ENCODE measurements at regions not wholly inside any gene's neighbourhood (a gene's known extent, or its start where the extent isn't known, plus 50 kb on each side); places are given as distances from the start of the nearest gene placed in this dataset.
"Not testable (repeated sequence)": the region's sequence is repeated elsewhere in the genome, so short reads cannot be mapped to it uniquely, and the experiment has no call there.

- not testable (repeated sequence) for DNase-seq (ENCODE audit: extremely low spot score, unreplicated experiment); H3K27ac Mint-ChIP-seq
- TF ChIP-seq, protein P1, sequence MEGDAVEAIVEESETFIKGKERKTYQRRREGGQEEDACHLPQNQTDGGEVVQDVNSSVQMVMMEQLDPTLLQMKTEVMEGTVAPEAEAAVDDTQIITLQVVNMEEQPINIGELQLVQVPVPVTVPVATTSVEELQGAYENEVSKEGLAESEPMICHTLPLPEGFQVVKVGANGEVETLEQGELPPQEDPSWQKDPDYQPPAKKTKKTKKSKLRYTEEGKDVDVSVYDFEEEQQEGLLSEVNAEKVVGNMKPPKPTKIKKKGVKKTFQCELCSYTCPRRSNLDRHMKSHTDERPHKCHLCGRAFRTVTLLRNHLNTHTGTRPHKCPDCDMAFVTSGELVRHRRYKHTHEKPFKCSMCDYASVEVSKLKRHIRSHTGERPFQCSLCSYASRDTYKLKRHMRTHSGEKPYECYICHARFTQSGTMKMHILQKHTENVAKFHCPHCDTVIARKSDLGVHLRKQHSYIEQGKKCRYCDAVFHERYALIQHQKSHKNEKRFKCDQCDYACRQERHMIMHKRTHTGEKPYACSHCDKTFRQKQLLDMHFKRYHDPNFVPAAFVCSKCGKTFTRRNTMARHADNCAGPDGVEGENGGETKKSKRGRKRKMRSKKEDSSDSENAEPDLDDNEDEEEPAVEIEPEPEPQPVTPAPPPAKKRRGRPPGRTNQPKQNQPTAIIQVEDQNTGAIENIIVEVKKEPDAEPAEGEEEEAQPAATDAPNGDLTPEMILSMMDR (conservative IDR thresholded peaks at IDR 0.05), result peak; percentile 65
These were observed 219.5 kb upstream of the NOTCH2NLA start for GRCh38 chr1:146448212-146448876.

GRCh38 chr1:146443871-146444222 is 215.0 kb upstream of the NOTCH2NLA start:
- not testable (repeated sequence) for H3K9me3 Mint-ChIP-seq; H3K4me1 Mint-ChIP-seq (ENCODE audit: unreplicated experiment); H3K27ac Mint-ChIP-seq; DNase-seq (ENCODE audit: extremely low spot score, unreplicated experiment); H3K36me3 Mint-ChIP-seq; H3K27me3 Mint-ChIP-seq
- H3K4me3 Mint-ChIP-seq, result peak overlapping the region; percentile 64

More at GRCh38 chr1:146448212-146448876, 219.5 kb upstream of the NOTCH2NLA start:
- H3K4me1 Mint-ChIP-seq (ENCODE audit: unreplicated experiment); H3K36me3 Mint-ChIP-seq; H3K4me3 Mint-ChIP-seq; H3K27me3 Mint-ChIP-seq; H3K9me3 Mint-ChIP-seq: not testable (repeated sequence)

DNA sequence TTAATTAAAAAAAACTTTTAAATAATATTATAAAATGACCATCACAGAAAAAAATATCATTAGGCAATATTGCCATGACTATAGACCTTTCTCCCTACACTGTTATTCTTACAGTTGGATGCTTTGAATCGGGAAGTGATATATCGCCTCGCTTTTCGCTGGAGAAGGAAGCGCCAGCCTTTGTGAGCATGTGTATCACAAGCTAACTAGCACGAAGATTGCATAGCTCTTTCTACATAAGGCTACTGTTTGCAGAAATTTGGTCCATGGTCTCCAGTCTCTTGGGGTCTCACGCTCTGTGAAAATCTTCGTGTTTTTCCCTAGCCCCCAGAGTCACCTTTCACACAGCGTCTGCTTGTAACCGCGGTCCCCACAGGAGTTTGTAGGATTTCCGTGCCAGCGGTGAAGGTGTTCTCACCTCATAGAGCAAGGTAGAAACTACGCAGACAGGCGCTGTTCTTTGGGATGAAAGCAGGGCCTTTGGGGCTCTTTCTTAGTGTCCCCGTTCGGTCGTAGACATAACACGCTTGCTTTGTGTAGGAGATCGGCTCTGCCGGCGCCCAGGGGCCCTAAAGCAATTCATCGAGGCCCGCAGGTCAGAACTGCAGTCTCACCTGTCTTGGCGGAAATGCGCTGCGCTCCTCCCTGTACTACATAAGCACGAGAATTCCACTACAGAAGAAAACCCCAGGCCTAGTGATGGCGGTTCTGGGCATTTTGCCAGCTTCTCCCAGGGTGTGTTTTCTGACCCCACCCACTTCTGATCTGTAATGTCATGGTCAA is 214.5 kb upstream of the NOTCH2NLA start:
- not testable (repeated sequence) for H3K27me3 Mint-ChIP-seq; H3K4me3 Mint-ChIP-seq; DNase-seq (ENCODE audit: extremely low spot score, unreplicated experiment); H3K9me3 Mint-ChIP-seq; H3K4me1 Mint-ChIP-seq (ENCODE audit: unreplicated experiment); H3K36me3 Mint-ChIP-seq; H3K27ac Mint-ChIP-seq

DNA sequence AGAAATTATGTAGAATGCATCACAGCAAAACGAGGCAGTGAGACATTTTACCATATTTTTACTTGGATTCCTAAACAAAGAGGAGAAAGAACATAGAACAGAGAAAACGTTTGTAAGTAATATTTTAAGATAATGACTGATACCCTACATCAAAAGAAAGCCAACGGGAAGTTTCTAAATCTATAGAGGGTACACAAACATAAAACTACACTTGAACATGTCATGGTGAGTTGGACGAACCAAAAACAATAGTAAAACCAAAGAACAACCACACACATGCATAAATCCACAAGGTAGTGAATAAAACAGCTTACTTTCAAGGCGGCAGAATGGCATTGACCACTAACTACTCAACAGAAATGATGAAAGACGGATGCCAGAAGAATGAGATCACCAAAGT is 209.7 kb upstream of the NOTCH2NLA start:
- not testable (repeated sequence) for H3K4me3 Mint-ChIP-seq; H3K27ac Mint-ChIP-seq; DNase-seq (ENCODE audit: extremely low spot score, unreplicated experiment); H3K4me1 Mint-ChIP-seq (ENCODE audit: unreplicated experiment); H3K36me3 Mint-ChIP-seq; H3K27me3 Mint-ChIP-seq; H3K9me3 Mint-ChIP-seq

DNA sequence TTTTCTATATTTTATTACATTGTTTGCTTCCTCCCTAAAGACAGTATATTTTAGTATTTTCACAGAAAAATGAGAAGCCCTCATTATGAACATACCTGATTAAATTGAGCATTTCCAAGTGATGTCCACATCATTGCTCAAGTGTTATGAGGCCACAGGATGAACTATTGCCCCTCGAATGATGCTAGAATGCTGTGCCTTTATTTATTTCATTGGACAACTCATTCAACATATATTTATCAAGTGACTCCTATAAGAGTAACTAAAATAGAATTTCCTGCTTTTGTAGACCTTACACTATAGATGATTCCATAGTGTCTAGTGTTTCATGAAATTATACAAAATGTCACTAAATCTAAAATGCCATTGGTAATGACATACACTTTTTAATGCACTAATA is 187.8 kb upstream of the NOTCH2NLA start:
- not testable (repeated sequence) for H3K27ac Mint-ChIP-seq; H3K36me3 Mint-ChIP-seq; H3K27me3 Mint-ChIP-seq; H3K4me3 Mint-ChIP-seq; H3K9me3 Mint-ChIP-seq; H3K4me1 Mint-ChIP-seq (ENCODE audit: unreplicated experiment); DNase-seq (ENCODE audit: extremely low spot score, unreplicated experiment)

- not testable (repeated sequence) for H3K27me3 Mint-ChIP-seq; DNase-seq (ENCODE audit: extremely low spot score, unreplicated experiment); H3K27ac Mint-ChIP-seq; H3K4me1 Mint-ChIP-seq (ENCODE audit: unreplicated experiment); H3K9me3 Mint-ChIP-seq; H3K36me3 Mint-ChIP-seq; H3K4me3 Mint-ChIP-seq
These were observed 186.2 kb upstream of the NOTCH2NLA start for GRCh38 chr1:146415017-146415416.

GRCh38 chr1:146413911-146414310 is 185.1 kb upstream of the NOTCH2NLA start:
- not testable (repeated sequence) for H3K27ac Mint-ChIP-seq; H3K4me1 Mint-ChIP-seq (ENCODE audit: unreplicated experiment); H3K9me3 Mint-ChIP-seq

GRCh38 chr1:146411923-146412322 is 183.1 kb upstream of the NOTCH2NLA start:
- H3K27me3 Mint-ChIP-seq; DNase-seq (ENCODE audit: extremely low spot score, unreplicated experiment); H3K27ac Mint-ChIP-seq; H3K4me1 Mint-ChIP-seq (ENCODE audit: unreplicated experiment); H3K9me3 Mint-ChIP-seq; H3K4me3 Mint-ChIP-seq; H3K36me3 Mint-ChIP-seq: not testable (repeated sequence)

More at GRCh38 chr1:146413911-146414310, 185.1 kb upstream of the NOTCH2NLA start:
- not testable (repeated sequence) for H3K36me3 Mint-ChIP-seq; DNase-seq (ENCODE audit: extremely low spot score, unreplicated experiment); H3K27me3 Mint-ChIP-seq; H3K4me3 Mint-ChIP-seq

GRCh38 chr1:146409817-146410441 is 181.1 kb upstream of the NOTCH2NLA start:
- DNase-seq (ENCODE audit: extremely low spot score, unreplicated experiment); H3K36me3 Mint-ChIP-seq; H3K4me1 Mint-ChIP-seq (ENCODE audit: unreplicated experiment); H3K27me3 Mint-ChIP-seq; H3K9me3 Mint-ChIP-seq: not testable (repeated sequence)
- peak overlapping the region; percentile 88 for H3K4me3 Mint-ChIP-seq
- H3K27ac Mint-ChIP-seq, result peak overlapping the region; percentile 98

DNA sequence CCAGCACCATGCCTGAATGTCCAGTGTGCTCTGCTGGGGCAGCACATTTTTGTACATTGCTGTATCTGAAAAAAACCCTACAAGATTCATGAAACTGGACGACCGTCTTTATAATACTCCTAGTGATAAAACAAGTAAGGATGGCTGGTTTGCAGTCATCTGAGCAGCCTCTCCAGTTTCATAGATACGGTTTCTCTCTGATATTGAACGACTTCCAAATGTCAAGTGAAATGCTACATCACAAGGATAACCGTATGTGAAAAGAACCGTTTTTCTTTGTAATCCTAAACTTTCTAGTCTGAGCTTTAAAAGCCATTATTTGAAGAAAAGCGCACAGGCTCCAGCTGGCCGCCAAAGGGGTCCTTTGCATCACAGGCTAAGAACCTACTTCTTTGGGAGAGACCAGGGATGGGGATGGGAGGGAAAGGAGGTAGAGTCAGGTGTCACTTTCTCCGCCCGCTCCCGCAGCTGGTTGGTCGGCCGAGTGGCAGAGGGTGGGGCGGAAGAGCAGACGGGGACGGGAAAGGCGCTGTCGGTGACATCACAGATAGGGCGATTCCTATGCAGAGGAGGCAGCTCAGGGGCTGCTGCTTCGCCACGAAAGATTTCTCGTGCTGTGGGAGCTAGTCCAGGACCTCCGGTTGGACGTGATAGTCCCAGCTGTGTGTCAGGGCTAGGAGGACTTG is 180.4 kb upstream of the NOTCH2NLA start:
- DNase-seq (ENCODE audit: extremely low spot score, unreplicated experiment); H3K9me3 Mint-ChIP-seq: not testable (repeated sequence)
- peak overlapping the region; percentile 98 for H3K27ac Mint-ChIP-seq

More for the DNA sequence above, 180.4 kb upstream of the NOTCH2NLA start:
- peak overlapping the region; percentile 88 for H3K4me3 Mint-ChIP-seq
- H3K36me3 Mint-ChIP-seq; H3K27me3 Mint-ChIP-seq; H3K4me1 Mint-ChIP-seq (ENCODE audit: unreplicated experiment): not testable (repeated sequence)
